ENCODE measurements at regions not wholly inside any gene's neighbourhood (a gene's known extent, or its start where the extent isn't known, plus 50 kb on each side); places are given as distances from the start of the nearest gene placed in this dataset.

GRCh38 chr13:89375839-89376238, 1704.7 kb downstream of the SLITRK5 start:
- TF ChIP-seq POLR2A (IDR thresholded peaks at IDR 0.05; ENCODE audit: low read length) (no peak), GATA1 (IDR thresholded peaks at IDR 0.05; ENCODE audit: low read depth, low read length) (no peak)

Measured in erythroblast (primary cell).